Brain pericyte (primary cell): ENCODE measurements at regions not wholly inside any gene's neighbourhood (a gene's known extent, or its start where the extent isn't known, plus 50 kb on each side); places are given as distances from the start of the nearest gene placed in this dataset.

Experiments
- DNase-seq: peaks from one replicate; pipeline ENCODE4 v3.0.0-alpha.2; 2012; ENCODE audit warnings: low read depth, low spot score

DNA sequence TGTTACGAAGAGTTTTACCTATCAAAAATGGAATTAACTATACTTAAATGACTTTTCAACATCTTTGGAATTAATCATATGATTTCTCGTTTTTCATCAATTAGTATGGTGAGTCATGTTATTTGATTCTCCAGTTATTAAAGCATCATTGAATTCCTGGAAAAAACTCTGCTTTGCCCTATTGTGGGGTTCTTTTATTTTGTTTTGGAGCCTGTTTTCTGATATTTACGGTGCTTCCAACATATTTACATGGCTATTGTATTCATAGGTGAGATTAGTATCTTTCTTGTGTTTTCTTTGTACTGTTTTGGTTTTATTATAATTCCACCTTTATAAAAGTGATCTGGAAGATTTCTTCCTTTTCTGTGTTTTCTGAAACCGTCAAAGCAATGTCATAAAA, 902.7 kb downstream of the TBC1D22A start:
- DNase-seq = no peak

DNA sequence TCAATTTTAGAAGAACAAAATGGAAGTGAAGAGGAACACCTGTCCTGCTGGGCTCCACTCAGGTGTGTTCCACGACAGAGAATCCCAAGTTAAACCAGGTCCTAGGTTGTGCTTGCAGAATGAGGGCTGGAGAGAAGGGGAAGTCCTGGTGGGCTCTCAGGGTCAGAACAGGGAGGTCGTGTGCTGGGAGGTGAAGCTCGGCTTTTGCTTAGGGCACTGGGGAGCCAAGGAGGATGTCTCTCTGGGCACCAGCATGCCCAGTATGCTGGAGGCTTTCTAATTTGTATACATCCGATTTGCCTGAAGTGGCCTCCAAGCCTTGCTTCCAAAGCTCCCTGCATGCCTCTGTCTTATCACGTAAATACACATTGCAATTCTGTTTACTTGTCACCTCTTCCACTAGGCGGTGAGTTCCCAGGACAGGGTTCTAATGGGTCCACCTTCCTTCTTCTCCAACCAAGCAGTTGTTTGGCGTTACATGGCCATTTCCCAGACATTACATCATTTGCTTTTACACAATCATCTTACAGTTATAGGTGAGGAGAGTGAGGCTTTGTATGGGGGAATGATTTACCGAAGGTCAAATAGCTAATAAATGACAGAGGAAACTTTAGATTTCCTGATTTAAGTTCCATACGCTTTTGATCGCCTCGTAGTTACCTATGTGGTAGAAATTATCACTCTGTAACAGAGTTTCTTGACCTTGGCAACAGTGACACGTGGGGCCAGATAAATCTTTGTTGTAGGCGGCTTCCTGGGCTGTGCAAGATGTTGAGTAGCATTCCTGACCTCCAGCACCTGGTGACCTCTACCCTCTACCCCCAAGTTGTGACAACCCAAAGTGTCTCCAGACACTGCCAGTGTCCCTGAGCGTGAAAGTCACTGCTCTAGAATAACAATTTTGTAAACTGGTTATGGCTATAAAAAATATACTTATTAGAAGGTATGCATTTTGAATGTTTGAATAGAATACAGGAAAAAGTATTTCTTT, 901.5 kb downstream of the TBC1D22A start:
- DNase-seq = no peak

DNA sequence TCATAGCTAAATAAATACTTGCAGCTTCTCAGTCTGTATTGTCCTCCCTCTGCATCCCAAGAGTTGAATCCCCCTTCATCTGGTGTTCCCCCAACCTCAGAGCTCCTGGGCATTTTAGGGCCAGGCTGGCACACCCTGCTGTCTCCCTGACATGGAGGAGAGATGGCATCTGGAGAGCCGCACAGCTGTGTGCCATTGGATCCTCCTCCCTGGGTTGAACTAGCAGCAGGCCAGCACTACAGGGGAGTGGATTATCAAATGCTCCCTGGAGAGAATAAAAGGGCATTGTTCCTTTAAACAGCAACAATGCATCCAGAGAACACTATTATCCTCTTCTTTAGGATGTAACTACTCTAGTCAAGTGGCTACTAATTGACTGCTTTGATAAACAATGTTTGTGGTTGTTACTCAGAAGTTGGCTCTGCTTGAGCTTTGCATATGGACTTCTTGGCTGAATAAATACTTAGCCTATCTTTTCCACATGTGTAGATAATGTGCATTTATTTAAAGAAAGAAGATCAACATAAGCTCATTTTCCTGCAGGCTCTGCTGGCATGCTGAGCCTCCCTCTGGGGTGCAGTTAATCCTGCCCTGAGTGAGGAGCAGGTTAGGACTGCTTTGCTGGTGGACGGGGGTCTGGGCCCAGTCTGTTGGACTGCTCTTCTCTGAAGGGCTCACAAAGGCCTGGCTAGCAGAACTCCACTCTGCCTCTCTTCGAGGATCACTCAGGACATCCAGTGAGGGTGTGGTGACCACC, 897.2 kb downstream of the TBC1D22A start:
- DNase-seq = no peak

DNA sequence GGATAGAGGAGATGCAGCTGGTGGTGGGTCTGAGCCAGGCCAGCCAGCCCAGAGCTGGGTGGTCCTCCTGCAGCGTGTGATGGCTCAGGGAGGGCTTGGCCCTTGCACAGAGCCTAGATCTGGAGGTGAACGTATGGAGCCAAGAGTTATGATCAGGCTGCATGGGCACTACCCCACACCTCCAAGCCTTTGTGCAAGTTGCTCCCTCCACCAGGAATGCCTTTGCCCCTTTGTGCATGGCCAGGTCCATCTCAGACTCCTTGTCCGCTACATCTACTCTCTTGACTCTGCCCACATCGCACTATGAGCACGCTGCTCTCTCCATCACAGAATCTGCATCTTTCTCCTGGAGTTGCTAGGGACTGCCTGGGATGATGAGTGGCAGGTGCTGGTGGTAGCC, 895.7 kb downstream of the TBC1D22A start:
- DNase-seq = no peak

DNA sequence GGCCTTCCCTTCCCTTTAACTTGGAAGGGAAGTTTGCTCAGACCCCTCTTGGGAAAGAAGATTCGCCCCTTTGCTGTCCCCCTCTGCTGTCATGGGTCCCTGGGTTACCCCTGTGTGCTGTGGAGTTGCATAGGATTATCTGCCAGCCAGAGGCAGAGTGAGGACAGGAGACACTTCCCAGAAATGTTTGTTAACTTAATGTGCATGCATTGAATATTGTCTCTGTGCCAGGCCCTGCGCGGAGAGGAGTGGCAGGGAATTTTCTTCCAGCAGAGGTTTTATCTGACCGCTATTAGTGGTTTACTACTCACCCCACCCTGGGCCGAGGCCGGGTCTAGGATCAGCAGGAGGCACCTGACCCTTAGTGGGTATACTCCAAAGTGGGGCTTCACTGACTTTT, 894.8 kb downstream of the TBC1D22A start:
- no peak for DNase-seq

DNA sequence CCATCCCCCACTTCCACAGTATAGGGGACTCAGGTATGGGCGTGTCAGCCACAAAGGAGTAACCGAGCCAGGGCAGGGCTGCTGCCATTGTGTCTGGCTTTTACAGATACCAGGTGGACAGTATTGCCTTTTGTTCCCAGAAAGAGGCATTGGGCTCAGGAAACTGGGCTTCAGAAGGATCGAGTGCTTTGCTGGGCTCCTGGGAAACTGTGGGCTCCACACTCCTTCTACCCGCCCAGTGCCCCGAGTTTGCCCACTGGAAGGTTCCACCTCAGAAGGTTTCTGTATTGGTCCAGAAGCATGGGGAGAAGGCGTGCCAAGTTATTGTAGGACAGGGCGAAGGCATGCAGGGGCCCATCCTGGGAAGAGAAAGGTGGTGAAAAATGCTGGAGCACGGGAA, 894.4 kb downstream of the TBC1D22A start:
- DNase-seq = no peak

DNA sequence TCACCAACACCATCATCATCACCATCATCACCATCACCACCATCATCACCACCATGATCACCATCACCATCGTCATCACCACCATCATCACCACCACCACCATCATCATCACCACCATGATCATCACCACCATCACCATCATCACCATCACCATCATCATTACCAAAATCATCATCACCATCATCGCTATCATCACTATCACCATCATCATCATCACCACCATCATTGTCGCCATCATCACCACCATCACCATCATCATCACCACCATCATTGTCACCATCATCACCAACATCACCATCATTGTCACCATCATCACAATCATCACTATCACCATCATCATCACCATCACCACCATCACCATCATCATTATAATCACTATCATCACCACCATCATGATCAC, 893.5 kb downstream of the TBC1D22A start:
- no peak for DNase-seq

DNA sequence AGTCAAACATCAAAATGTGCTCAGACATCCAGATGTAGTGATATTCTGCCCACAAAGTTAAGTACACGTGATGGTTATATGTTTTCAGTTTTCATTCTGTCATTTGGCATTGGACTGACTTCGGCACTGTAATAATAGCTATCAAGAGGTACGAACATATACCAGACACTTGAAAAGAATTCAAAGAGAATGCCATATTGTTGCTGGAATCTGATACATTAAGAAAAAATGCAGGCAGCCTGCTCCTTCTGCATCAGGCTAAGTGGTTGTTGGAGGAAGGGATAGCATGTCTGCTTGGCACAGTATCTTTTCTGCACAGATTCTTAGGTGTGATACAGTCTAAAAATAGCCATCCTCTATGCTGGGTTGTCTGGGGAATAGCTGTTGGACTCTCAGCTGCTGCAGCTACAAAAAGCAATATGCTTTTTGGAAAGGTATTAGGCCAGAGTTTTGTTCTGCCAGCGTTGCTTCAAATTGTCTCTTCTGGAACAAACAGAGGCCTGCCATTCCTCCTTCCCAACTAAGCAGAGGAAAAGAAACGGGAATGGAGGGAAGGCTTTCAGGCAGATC, 892.6 kb downstream of the TBC1D22A start:
- DNase-seq = no peak

DNA sequence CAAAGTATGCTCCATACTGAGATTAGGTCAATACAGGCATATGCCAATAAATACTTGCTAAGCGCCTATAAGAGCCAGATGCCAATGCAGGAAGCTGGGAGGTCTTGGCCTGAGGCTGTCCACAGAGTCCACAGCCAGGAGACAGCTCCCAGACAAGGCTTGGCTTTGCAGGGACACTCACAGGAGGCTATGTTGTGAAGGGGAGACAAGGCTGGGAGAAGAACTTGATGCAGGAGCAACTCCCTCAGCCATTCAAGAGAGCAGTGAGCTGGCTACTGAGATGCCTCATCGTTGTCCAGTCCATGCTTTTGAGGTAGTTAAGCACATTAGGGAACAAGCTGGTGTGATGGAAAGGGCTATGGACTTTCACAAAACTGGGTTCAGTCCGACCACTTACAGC, 891.5 kb downstream of the TBC1D22A start:
- DNase-seq = no peak

DNA sequence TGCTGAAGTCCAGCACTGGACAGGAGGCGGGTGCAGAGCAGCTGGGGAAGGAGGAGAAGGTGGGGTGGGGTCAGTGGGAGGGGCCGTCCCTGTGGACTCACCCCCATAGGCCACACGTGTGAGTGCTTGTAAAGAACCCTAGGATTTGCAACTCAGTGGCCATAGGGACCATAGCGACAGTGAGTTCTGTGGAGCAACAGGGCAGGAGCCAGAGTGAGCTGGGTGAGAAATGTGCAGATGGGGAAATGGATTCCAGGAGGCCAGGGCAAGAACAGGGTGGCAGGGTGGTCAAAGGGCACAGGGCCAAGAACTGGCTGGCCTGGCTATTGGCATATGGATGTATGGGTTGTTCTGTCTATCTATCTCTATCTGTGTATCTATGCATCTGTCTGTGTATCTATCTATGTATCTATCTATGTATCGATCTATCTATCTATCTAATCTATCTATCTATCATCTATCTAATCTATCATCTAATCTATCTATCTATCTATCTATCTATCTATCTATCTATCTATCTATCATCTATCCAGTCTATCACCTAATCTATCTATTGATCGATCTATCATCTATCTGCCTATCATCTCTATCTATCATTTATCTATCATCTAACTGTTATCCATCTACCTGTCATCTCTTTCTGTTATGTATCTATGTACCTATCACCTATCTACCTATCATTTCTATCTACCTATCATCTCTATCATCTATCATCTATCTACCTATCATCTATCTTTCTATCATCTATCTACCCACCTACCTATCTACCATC, 889.0 kb downstream of the TBC1D22A start:
- no peak for DNase-seq

DNA sequence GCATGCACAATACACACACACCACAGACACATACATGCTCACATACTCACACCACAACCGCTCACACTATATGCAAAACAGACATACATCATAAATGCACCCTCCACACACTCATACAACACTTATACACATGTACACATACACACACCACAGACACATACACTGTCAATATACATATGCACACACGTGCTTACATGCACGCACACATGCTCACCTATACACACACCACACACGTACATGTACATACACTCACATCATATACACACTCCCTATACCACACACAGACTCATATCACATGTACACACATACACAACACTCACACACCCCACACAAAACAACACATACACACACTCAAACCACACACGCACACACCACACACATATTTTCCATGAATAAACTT, 885.3 kb downstream of the TBC1D22A start:
- no peak for DNase-seq

DNA sequence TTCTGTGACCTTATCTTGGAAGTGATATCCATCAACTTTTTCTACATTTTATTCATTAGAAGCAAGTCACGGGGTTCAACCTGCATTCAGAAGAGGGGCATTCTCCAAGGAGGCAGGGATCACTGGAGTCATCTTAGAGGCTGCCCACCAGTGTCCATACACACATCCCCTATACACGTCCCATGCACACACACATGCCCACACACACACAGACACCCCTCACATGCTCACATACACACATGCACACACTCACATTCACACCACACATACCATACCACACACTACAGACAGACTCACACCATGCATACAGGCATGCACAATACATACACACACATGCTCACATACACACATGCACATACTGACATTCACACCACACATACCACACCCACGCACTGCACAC, 884.7 kb downstream of the TBC1D22A start:
- no peak for DNase-seq

DNA sequence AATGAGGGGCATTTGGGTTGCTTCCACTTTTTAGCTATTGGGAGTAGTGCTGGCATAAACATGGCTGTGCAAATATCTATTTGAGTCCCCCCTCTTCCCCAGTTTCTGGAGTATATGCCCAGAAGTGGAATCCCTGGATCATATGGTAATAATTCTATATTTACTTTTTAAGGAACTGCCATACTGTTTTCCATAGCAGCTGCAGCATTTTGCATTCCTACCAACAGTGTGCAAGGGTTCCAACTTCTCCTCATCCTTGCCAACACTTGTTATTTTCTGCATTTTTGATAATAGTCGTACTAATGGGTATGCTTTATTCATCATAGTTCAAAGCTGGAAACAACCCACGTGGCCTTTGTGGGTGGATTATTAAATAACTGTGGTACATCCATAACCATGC, 883.5 kb downstream of the TBC1D22A start:
- no peak for DNase-seq

DNA sequence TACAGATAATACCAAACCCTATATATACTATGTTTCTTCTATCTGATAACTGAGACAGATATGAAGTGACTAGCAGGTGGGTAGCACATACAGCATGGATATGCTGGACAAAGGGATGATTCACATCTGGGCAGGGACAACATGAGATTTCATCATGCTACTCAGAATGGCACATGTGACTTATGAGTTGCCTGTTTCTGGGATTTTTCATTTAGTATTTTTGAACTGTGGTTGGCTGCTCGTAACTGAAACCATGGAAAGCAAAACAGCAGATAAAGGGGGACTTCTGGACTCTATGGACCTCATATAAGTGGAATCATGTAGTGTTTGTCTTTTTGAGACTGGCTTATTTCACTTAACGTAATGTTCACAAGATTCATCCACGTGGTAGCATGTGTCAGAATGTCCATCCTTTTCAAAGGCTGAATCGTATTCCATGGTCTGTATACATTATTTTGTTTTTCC, 883.0 kb downstream of the TBC1D22A start:
- DNase-seq = no peak

DNA sequence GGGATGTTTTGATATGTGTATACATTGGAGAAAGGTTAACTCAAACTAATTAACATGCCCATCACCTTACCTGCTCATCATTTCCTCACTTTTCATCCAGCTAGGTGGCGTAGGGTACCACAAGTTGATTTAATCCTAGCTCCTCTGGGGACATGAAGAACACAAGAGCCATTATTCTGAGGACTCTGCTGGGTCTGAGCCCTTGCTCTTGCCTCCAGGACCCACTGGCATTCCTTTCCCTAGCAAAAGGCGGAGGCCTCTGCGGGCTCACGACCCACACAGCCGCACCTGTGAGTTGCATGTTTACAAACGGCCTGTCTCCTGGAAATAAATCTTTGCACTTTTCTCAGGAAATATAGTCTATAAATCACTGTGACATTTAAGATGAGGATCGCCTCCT, 871.9 kb downstream of the TBC1D22A start:
- DNase-seq = no peak

DNA sequence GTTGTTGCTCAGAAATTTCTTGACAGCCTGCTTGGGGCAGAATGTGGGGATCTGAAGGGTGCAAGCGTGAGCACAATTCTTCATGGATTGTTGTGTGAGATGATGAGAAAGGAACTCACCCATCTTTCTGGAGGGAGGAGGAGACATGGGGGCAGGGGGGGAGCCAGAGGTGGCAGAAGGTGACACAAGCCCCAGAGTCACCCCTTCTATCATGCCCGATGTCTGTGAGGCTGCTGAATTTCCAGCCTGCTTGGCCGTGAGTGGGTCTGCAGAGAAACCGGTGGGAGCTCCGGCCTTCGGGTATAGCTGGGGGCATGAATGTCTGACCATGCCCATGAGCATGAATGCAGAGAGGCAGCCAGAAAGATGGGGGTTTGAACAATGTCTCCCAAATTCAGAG, 870.7 kb downstream of the TBC1D22A start:
- DNase-seq = no peak

DNA sequence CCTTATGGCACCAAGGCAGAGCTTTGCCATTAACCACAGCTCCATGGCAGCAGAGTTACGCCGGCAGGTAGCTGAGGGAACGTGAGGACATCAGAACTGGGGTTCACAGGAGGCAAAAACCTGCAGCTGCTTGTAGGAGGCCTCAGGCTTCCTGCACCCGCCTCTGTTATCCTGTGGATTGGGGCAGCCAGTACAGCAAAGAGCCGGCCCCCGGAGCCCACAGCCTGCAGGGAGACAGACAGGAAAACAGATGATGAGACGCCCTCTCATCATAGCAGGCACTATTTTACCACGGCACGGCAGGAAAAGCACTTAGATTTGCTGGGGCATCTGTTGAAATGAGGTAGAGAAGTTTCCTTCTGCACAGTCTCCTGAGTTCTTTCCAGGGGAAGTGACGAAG, 870.3 kb downstream of the TBC1D22A start:
- no peak for DNase-seq

DNA sequence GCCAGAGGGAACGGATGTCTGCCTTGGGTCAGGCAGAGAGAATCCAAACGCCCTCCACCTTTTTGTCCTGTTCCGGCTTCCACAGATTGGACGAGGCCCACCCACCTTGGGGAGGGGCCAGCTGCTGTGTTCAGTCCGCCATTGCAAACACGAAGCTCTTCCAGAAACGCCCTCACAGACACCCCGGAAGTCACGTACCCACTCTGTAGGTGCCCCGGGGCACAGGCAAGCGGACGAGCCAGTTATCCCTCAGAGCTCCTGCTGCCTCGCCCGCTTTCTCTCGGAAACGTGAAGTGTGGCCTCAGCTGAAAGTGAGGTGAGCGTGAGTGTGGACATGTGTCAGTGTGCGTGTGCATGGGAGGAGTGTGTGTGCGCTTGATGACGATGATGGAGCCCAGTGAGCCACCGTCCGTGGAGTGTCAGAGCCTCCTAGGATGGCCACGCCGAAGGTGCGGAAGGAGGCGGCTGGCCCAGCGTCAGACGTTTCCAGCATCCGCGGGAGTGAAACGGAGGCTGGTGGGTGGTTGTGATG, 869.2 kb downstream of the TBC1D22A start:
- no peak for DNase-seq

DNA sequence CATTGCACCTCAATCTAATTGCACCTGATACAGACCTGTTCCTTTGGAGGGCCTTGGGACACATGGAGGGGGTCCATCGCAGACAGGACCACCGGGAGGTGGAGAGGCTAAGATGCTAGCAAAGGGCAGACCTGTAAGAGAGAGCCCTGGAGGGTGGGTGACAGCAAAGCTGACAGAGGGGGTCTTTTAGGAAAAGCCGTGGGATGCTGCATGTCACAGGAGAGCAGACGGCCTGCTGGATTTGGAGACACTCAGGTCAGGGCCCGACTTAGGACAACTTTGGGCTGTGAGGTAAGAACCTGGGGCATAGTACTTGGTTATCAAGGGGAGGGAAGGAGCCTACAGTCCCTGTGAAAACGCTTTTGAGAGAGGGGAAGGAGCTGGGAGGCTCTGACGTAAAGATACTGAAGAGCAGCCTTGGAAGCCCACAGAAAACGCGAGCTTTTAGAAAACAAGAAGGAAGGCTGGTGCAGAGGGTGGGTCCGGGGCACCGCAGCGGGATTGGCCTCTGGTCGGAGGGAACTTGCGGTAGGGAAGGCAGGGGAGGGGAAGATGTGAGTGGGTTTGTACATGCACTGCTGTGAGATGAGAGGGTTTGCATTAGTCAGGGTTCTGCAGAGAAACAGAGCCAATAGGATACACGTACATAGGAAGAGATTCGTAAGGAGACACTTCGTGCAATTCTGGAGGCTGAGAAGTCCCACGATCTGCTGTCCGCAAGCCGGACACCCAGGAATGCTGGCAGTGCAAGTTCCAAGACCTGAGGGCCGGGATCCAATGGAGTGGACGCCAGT, 868.5 kb downstream of the TBC1D22A start:
- DNase-seq = no peak

DNA sequence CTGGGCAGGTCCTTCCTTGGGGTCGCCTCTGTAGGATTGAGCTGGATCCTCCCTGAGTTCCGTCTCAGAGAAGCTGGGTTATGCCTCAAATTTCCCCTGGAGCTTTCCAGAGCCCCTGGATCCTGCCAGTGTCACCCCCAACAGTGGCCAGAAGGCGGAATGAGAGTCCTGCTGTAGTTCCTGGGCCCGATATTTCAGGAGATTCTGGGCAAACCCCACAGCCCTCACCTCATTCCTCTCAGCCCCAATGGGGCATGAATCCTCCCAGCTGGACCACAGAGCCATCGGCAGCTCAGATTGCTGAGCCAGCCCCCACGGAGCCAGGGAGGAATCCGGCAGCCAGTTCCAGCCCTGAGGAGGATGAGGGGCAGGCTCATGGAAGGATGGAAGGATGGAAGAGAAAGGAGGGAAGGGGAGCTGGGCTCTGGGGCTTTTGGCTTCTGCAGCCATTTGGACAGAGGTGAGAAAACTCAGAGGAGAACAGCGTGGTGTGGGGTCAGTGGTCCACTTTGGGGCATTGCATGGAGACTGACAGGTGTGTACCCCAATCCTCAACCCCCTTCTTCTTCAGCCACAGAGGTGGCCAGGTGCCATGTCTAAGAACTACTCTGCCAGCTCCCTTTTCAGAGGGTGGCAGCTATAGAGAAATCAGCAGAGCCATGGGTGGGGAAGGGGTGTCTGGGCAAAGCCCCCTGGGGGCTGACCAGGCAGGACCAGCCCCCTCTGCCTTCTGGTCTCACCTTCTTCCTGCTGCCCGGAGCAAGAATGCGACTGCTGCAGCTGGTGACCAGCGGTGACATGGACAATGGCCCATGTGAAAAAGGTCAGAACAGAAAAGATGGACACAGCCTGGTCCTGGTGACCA, 867.6 kb downstream of the TBC1D22A start:
- no peak for DNase-seq
